Pancreas (tissue), 10 donors: ENCODE measurements at regions not wholly inside any gene's neighbourhood (a gene's known extent, or its start where the extent isn't known, plus 50 kb on each side); places are given as distances from the start of the nearest gene placed in this dataset.
A peak's percentile ranks its signal among the peaks of the same experiment; 100 is the strongest.

Experiments
- ATAC-seq, 4 donors: fragments of 200-7000 bp; cut with Tn5 transposase; one replicate each; pipeline versions ENCODE4 v1.8.0 to v1.9.1; 2020; ENCODE audit warnings: mild to moderate bottlenecking in 4 of 4, moderate library complexity in 4 of 4
- DNase-seq, 6 donors: peaks; one replicate each; pipeline ENCODE4 v3.0.0-alpha.2; 2020
- FAIRE-seq: peaks from 2 replicates; lab custom pipeline; 2012; peaks lifted over from hg19 to GRCh38; lab: Jason Lieb, UNC
- H3K27ac ChIP-seq, 4 donors: fragments of 200-600 bp; sonication (generic); 1 replicate in 3 of 4; 2 replicates in 1 of 4; pipeline versions ENCODE4 v1.5.0 to v1.8.0; 2020
- H3K27me3 ChIP-seq, 4 donors: fragments of 200-600 bp; one replicate each; pipeline ENCODE4 v1.8.0; 2021
- H3K36me3 ChIP-seq, 3 donors: fragments of 200-600 bp; sonication (generic) in 1 of 3; one replicate each; pipeline versions ENCODE4 v1.5.0 to v1.8.0; 2020 to 2021
- H3K4me1 ChIP-seq, 3 donors: fragments of 200-600 bp; one replicate each; pipeline ENCODE4 v1.8.0; 2021
- H3K4me3 ChIP-seq, 4 donors: fragments of 200-600 bp; sonication (generic) in 2 of 4; one replicate each; pipeline versions ENCODE4 v1.5.0 to v1.8.0; 2020 to 2021
- H3K9me3 ChIP-seq, 4 donors: fragments of 200-600 bp; one replicate each; pipeline ENCODE4 v1.8.0; 2021
- WGBS, 2 donors: extraction: QIAGEN DNeasy Blood & Tissue Kit; methylation state at CpG; one replicate each; pipeline ENCODE4 v1.1.7; 2013; 5-methylcytosine and 5-hydroxymethylcytosine counted together
- intact Hi-C, 3 donors: fragments of 100-400 bp; cut with DNase I; formaldehyde crosslinking; loops; one replicate each; pipeline versions ENCODE4 v1.11.1 to v1.14.2; 2022
- TF ChIP-seq, protein P1 (sequence below), 4 donors: fragments of 200-600 bp; sonication (generic) in 3 of 4; IDR thresholded peaks; one replicate each; pipeline versions ENCODE4 v1.5.0 to v1.8.0; 2021; ENCODE audit warnings: antibody characterized with exemption in 4 of 4
- donor health status: healthy with polysubstance abuse.
- donor health status: DM: no; HTN: no; CAD: no; lungs with moderate emphysema.
- donor health status: DM: no; HTN: no; CAD: no.
- donor health status: control.
- donor health status: control.
- donor health status: Bipolar disorder and iron deficiency.
- donor health status: DM: yes; HTN: yes; CAD: no.
- donor health status: DM: no; HTN: no; CAD: no.
- donor health status: DM: no; HTN: no; CAD: no.
- donor health status: DM: yes; HTN: yes; CAD: no.

DNA sequence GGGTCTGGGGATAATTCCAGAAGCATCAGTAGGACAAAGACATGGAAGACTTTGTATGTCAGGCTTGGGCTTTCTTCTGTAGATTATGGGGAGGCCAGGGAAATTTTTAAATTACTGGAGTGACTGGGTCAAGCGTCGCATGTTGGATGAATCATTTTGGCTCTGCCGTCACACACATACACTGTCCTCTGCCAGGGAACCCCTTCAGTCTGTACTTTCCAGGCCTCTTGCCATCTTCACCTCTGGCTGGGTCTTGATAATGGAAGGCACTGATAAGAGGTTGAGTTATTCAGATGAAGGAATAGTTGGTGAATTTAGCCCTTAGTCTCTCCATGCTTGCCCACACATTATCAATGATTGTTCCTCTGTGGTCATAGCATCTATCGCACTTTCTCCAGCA is 895.1 kb upstream of the CELF4 start:
- Histone ChIP-seq H3K36me3 (no peaks in the 10 kb centered on the region), H3K27me3 (no peaks in the 10 kb centered on the region), H3K27ac (no peak overlapping the region), H3K9me3 (no peaks in the 10 kb centered on the region), H3K4me3 (no peak overlapping the region), H3K4me1 (no peaks in the 10 kb centered on the region)
- FAIRE-seq: no peak
- TF ChIP-seq, protein P1, sequence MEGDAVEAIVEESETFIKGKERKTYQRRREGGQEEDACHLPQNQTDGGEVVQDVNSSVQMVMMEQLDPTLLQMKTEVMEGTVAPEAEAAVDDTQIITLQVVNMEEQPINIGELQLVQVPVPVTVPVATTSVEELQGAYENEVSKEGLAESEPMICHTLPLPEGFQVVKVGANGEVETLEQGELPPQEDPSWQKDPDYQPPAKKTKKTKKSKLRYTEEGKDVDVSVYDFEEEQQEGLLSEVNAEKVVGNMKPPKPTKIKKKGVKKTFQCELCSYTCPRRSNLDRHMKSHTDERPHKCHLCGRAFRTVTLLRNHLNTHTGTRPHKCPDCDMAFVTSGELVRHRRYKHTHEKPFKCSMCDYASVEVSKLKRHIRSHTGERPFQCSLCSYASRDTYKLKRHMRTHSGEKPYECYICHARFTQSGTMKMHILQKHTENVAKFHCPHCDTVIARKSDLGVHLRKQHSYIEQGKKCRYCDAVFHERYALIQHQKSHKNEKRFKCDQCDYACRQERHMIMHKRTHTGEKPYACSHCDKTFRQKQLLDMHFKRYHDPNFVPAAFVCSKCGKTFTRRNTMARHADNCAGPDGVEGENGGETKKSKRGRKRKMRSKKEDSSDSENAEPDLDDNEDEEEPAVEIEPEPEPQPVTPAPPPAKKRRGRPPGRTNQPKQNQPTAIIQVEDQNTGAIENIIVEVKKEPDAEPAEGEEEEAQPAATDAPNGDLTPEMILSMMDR (IDR thresholded peaks at IDR 0.05): no peak
- intact Hi-C loops: no loop called here
- no peak for ATAC-seq
- 89 to 91% methylated on average over 4 of the region's 4 CpGs for WGBS, 2 donors
- DNase-seq: no peak

- Histone ChIP-seq H3K4me3 (no peak overlapping the region), H3K4me1 (no peaks in the 10 kb centered on the region), H3K27ac (no peak overlapping the region), H3K9me3 (no peaks in the 10 kb centered on the region), H3K27me3 (no peaks in the 10 kb centered on the region), H3K36me3 (no peaks in the 10 kb centered on the region)
- TF ChIP-seq, protein P1 (IDR thresholded peaks at IDR 0.05): no peak
- DNase-seq (no peak), ATAC-seq (no peak), FAIRE-seq (no peak)
- intact Hi-C loops: no loop called here
- 51 to 53% methylated on average over 14 of the region's 14 CpGs for WGBS, 2 donors
Observed at GRCh38 chr18:38459131-38459994, 893.8 kb upstream of the CELF4 start.

DNA sequence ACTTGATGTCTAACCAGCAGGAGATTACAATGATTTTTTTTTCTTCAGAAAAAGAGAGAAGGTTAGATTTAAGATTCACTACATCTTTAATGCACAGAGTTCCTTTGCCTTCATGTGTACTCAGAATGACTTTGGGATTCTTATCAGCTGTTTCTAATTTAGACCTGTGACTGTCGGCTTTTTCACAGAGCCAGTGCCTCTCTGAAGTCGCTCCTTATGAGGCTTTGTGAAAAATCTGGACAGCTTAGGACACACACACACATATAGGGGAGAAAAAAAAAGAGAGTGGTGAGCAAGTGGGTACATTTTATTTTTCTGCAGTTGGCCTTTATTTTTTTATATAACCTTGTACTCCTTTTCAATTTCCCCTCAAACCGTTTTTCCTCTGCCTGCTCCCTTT is 893.1 kb upstream of the CELF4 start:
- FAIRE-seq: no peak
- H3K36me3 ChIP-seq: no peaks in the 10 kb centered on the region
- H3K9me3 ChIP-seq: no peaks in the 10 kb centered on the region
- TF ChIP-seq, protein P1 (IDR thresholded peaks at IDR 0.05): no peak
- DNase-seq: no peak
- 19 to 21% methylated on average over 3 of the region's 3 CpGs for WGBS, 2 donors
- intact Hi-C loops: no loop called here
- no peak overlapping the region for H3K27ac ChIP-seq
- ATAC-seq: no peak
- H3K4me3 ChIP-seq: no peak overlapping the region
- no peaks in the 10 kb centered on the region for H3K27me3 ChIP-seq
- no peaks in the 10 kb centered on the region for H3K4me1 ChIP-seq

DNA sequence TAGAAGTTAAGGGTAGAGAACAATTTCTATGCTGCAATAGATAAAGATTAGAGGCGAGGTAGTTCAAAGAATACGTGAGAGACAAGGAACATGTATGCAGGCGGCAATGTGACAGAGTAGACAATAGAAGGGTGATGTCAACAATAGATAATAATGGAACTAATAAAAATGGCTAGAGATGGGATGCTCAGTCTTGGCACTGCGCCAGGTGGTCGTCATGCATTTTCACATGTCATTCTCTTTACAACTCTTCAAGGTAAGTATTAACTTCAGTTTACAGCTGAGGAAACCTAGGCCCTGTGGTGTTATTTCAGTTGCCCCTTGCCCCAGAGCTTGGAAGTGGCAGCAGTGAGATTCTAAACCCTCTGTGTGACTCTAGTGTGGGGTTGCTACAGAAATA is 890.7 kb upstream of the CELF4 start:
- Histone ChIP-seq H3K4me3 (no peak overlapping the region), H3K27me3 (no peaks in the 10 kb centered on the region), H3K4me1 (no peaks in the 10 kb centered on the region), H3K27ac (no peak overlapping the region), H3K36me3 (no peaks in the 10 kb centered on the region), H3K9me3 (no peaks in the 10 kb centered on the region)
- ATAC-seq (no peak), FAIRE-seq (no peak), DNase-seq (peak in 1 of 6 donors; percentile 48)
- WGBS, 2 donors: 51 to 59% methylated on average over 5 of the region's 5 CpGs
- intact Hi-C loops: no loop called here
- TF ChIP-seq, protein P1 (IDR thresholded peaks at IDR 0.05): no peak
